ENCODE measurements at regions not wholly inside any gene's neighbourhood (a gene's known extent, or its start where the extent isn't known, plus 50 kb on each side); places are given as distances from the start of the nearest gene placed in this dataset.

- no peak overlapping the region for H2AFZ ChIP-seq (ENCODE audit: low read length)
- H2BK12ac ChIP-seq (ENCODE audit: low read depth, low read length): no peak overlapping the region
- FAIRE-seq: no peak
- no peak for DNase-seq (ENCODE audit: low read depth in 1 of 2, low spot score in 2 of 2)
- POLR2A ChIA-PET (ENCODE audit: partially characterized antibody): no interaction called here
- H3K23me2 ChIP-seq (ENCODE audit: low read depth, low read length): no peaks in the 10 kb centered on the region
- H3K14ac ChIP-seq (ENCODE audit: insufficient read length): no peak overlapping the region
- H2AK5ac ChIP-seq (ENCODE audit: low read depth, low read length): no peak overlapping the region
- H4K20me1 ChIP-seq (replicated peaks in 1 of 2; ENCODE audit: control insufficient read depth in 1 of 2, insufficient read depth in 2 of 2, low read length in 2 of 2): no peaks in the 10 kb centered on the region
- no peak overlapping the region for H2BK20ac ChIP-seq (ENCODE audit: low read length)
- H2BK5ac ChIP-seq (ENCODE audit: low read depth, low read length): no peak overlapping the region
- no peak overlapping the region for H3K4me2 ChIP-seq (ENCODE audit: insufficient read depth in 1 of 2, low read depth in 2 of 2, low read length in 2 of 2)
- H2BK15ac ChIP-seq (ENCODE audit: low read length): no peak overlapping the region
- 84% methylated on average over 4 of the region's 4 CpGs; no CpG with 5 or more reads in 1 of the 2 experiments for WGBS, 2 experiments (ENCODE audit: extremely low coverage in 1 of 2, insufficient coverage in 1 of 2, insufficient read length in 1 of 2, insufficient replicate concordance in 2 of 2, low coverage in 1 of 2, low lambda C conversion rate in 2 of 2, missing lambda C conversion rate in 1 of 2)
- H3K23ac ChIP-seq (ENCODE audit: insufficient read length): no peak overlapping the region
- H3K4me1 ChIP-seq (replicated peaks in 1 of 4; ENCODE audit: control insufficient read depth in 3 of 4, insufficient read depth in 4 of 4, low read length in 3 of 4): no peaks in the 10 kb centered on the region
- no peak overlapping the region for H3K27ac ChIP-seq (ENCODE audit: low read depth, low read length)
- no peak overlapping the region for H3K56ac ChIP-seq (replicated peaks; ENCODE audit: insufficient read length, low read depth, low read length)
- no peaks in the 10 kb centered on the region for H3K36me3 ChIP-seq (ENCODE audit: control insufficient read depth in 2 of 4, insufficient read depth in 4 of 4, low read length in 3 of 4)
- H3K27me3 ChIP-seq (replicated peaks in 1 of 4; ENCODE audit: control insufficient read depth in 3 of 4, extremely low read depth in 1 of 4, insufficient read depth in 3 of 4, low read length in 3 of 4): no peaks in the 10 kb centered on the region
- no peak overlapping the region for H3K4ac ChIP-seq (replicated peaks; ENCODE audit: insufficient read length, low read depth, low read length)
- no peak overlapping the region for H4K5ac ChIP-seq (ENCODE audit: insufficient read length, low read depth, low read length)
- H4K91ac ChIP-seq (replicated peaks; ENCODE audit: insufficient read length, low read length): no peak overlapping the region
- no peaks in the 10 kb centered on the region for H3K9me3 ChIP-seq (ENCODE audit: insufficient read depth in 2 of 2, low read depth in 1 of 2, low read length in 1 of 2)
- H3K79me1 ChIP-seq (ENCODE audit: low read depth, low read length): no peaks in the 10 kb centered on the region
- CTCF ChIA-PET (ENCODE audit: partially characterized antibody): interaction anchor here (1.0 to 1.1 kb wide), 2 partner anchors 10 to 12 kb away, joined by 3 read pairs; no protein-coding TSS in a partner anchor
- TF ChIP-seq CBX8 (IDR thresholded peaks at IDR 0.05; ENCODE audit: borderline replicate concordance, low read depth, low read length) (no peak), POU5F1 (IDR thresholded peaks at IDR 0.05; ENCODE audit: low read depth, low read length) (no peak), TEAD4 (IDR thresholded peaks at IDR 0.05; ENCODE audit: low read depth, low read length) (no peak), HDAC6 (IDR thresholded peaks at IDR 0.05; ENCODE audit: low read depth, low read length) (no peak), BCL11A (IDR thresholded peaks at IDR 0.05; ENCODE audit: low read depth in 2 of 2, low read length in 2 of 2) (no peak)
- H3K18ac ChIP-seq (ENCODE audit: extremely low read depth, low read length): no peak overlapping the region
- no peak overlapping the region for H3K9ac ChIP-seq (replicated peaks in 1 of 4; ENCODE audit: extremely low read depth in 1 of 4, low read depth in 3 of 4, low read length in 3 of 4)
- no peak overlapping the region for H2BK120ac ChIP-seq (replicated peaks; ENCODE audit: low read depth, low read length)
- H3K79me2 ChIP-seq (ENCODE audit: control insufficient read depth in 1 of 2, insufficient read depth in 2 of 2, low read length in 2 of 2): no peaks in the 10 kb centered on the region
- H3K4me3 ChIP-seq (ENCODE audit: extremely low read depth in 1 of 4, insufficient read depth in 2 of 4, low read depth in 3 of 4, low read length in 4 of 4): no peak overlapping the region
- H4K8ac ChIP-seq (ENCODE audit: extremely low read depth, insufficient read depth, low read length): no peak overlapping the region
These were observed 631.0 kb downstream of the BCL11A start for GRCh38 chr2:59922450-59922849.
